ENCODE measurements at regions not wholly inside any gene's neighbourhood (a gene's known extent, or its start where the extent isn't known, plus 50 kb on each side); places are given as distances from the start of the nearest gene placed in this dataset.

DNA sequence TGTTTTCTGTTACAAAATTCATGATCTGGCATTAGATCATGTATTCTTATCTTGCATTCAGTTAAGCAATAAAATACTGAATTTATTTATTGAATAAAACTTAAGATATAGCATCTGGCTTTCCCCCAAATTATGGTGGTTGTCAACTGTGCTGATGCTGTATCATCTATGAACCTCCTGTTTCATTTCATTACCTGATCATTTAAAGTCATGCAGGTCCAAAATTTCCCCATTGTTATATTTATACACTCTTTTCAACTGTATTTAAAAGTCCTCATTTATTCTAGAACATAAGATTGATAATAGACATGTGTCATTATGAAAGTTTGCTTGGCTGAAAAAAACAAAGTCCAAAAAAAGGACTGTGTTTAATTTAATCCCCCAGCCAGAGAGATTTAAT, 627.4 kb upstream of the ADGRB3 start:
- DNase-seq (ENCODE audit: low read depth in 1 of 2, low spot score in 1 of 2) (no peak), ATAC-seq (no peak), FAIRE-seq (no peak)
- no peak overlapping the region for H3K4me3 ChIP-seq
- TF ChIP-seq HEYL (CRISPR knock-in tag; IDR thresholded peaks at IDR 0.05) (no peak), CTCF (IDR thresholded peaks at IDR 0.05) (no peak), MAFK (IDR thresholded peaks at IDR 0.05; ENCODE audit: partially characterized antibody) (no peak), RNF2 (IDR thresholded peaks at IDR 0.05; ENCODE audit: borderline replicate concordance, low read depth) (no peak), NFE2L2 (conservative IDR thresholded peaks at IDR 0.05; ENCODE audit: low read length) (no peak), POLR2AphosphoS2 (conservative IDR thresholded peaks at IDR 0.05; ENCODE audit: low read length) (no peak), CHD4 (IDR thresholded peaks at IDR 0.05; ENCODE audit: borderline replicate concordance) (no peak), ELK1 (IDR thresholded peaks at IDR 0.05; ENCODE audit: low read depth, low read length) (no peak), BHLHE40 (IDR thresholded peaks at IDR 0.05; ENCODE audit: low read depth, low read length) (no peak), USF2 (IDR thresholded peaks at IDR 0.05) (no peak), FOXS1 (CRISPR knock-in tag; IDR thresholded peaks at IDR 0.05) (no peak), NPAS2 (CRISPR knock-in tag; IDR thresholded peaks at IDR 0.05; ENCODE audit: borderline replicate concordance) (no peak), HOXA7 (CRISPR knock-in tag; IDR thresholded peaks at IDR 0.05) (no peak), RFX5 (IDR thresholded peaks at IDR 0.05) (no peak), PHF8 (IDR thresholded peaks at IDR 0.05; ENCODE audit: borderline replicate concordance, low read depth) (no peak)
- TF ChIP-seq, protein P1, sequence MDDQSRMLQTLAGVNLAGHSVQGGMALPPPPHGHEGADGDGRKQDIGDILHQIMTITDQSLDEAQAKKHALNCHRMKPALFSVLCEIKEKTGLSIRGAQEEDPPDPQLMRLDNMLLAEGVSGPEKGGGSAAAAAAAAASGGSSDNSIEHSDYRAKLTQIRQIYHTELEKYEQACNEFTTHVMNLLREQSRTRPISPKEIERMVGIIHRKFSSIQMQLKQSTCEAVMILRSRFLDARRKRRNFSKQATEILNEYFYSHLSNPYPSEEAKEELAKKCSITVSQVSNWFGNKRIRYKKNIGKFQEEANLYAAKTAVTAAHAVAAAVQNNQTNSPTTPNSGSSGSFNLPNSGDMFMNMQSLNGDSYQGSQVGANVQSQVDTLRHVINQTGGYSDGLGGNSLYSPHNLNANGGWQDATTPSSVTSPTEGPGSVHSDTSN (IDR thresholded peaks at IDR 0.05): no peak
- TF ChIP-seq, protein P2, sequence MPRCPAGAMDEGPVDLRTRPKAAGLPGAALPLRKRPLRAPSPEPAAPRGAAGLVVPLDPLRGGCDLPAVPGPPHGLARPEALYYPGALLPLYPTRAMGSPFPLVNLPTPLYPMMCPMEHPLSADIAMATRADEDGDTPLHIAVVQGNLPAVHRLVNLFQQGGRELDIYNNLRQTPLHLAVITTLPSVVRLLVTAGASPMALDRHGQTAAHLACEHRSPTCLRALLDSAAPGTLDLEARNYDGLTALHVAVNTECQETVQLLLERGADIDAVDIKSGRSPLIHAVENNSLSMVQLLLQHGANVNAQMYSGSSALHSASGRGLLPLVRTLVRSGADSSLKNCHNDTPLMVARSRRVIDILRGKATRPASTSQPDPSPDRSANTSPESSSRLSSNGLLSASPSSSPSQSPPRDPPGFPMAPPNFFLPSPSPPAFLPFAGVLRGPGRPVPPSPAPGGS (IDR thresholded peaks at IDR 0.05): no peak
- no peaks in the 10 kb centered on the region for H3K9me3 ChIP-seq
- H3K27ac ChIP-seq: no peak overlapping the region
- CTCF ChIA-PET: no interaction called here
- no peak overlapping the region for H3K4me2 ChIP-seq
- POLR2A ChIA-PET: no interaction called here
- no peaks in the 10 kb centered on the region for H3K4me1 ChIP-seq

GRCh38 chr6:67986694-67987232, 648.3 kb upstream of the ADGRB3 start:
- POLR2A ChIA-PET: no interaction called here
- Histone ChIP-seq H3K4me3 (no peak overlapping the region), H3K9me3 (no peaks in the 10 kb centered on the region), H3K27ac (no peak overlapping the region), H3K4me2 (no peak overlapping the region), H3K4me1 (no peaks in the 10 kb centered on the region)
- no peak for DNase-seq (ENCODE audit: low read depth in 1 of 2, low spot score in 1 of 2)
- CTCF ChIA-PET: no interaction called here
- no peak for ATAC-seq
- FAIRE-seq: no peak
- TF ChIP-seq POLR2AphosphoS2 (conservative IDR thresholded peaks at IDR 0.05; ENCODE audit: low read length): no peak
- TF ChIP-seq FOXS1 (CRISPR knock-in tag; IDR thresholded peaks at IDR 0.05): no peak
- TF ChIP-seq ZSCAN20 (CRISPR knock-in tag; IDR thresholded peaks at IDR 0.05): no peak
- no peak for TF ChIP-seq HDAC2 (IDR thresholded peaks at IDR 0.05)
- no peak for TF ChIP-seq RAD21 (conservative IDR thresholded peaks at IDR 0.05 in 1 of 2, IDR thresholded peaks at IDR 0.05 in 1 of 2)
- TF ChIP-seq MYC (IDR thresholded peaks at IDR 0.05; ENCODE audit: borderline replicate concordance, low read length): no peak
- TF ChIP-seq, protein P3, sequence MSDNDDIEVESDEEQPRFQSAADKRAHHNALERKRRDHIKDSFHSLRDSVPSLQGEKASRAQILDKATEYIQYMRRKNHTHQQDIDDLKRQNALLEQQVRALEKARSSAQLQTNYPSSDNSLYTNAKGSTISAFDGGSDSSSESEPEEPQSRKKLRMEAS (IDR thresholded peaks at IDR 0.05): no peak

All from A549 (cell line).